NT2/D1 (cell line): ENCODE measurements at regions not wholly inside any gene's neighbourhood (a gene's known extent, or its start where the extent isn't known, plus 50 kb on each side); places are given as distances from the start of the nearest gene placed in this dataset.
"Not testable (repeated sequence)": the region's sequence is repeated elsewhere in the genome, so short reads cannot be mapped to it uniquely, and the experiment has no call there.

Source experiments
- SUZ12 ChIP-seq: IDR thresholded peaks from 2 replicates; pipeline ENCODE4 v1.6.1; 2011; ENCODE audit not compliant: insufficient read length, insufficient read depth; ENCODE audit errors: extremely low read depth
- YY1 ChIP-seq: IDR thresholded peaks from 2 replicates; pipeline ENCODE4 v1.6.1; 2011; ENCODE audit not compliant: insufficient read length, insufficient read depth
- ZNF274 ChIP-seq: IDR thresholded peaks from 2 replicates; pipeline ENCODE4 v1.6.1; 2011; ENCODE audit warnings: mild to moderate bottlenecking, low read depth, low read length

GRCh38 chr12:127836802-127837201, 430.2 kb upstream of the TMEM132C start:
- TF ChIP-seq ZNF274, YY1, SUZ12: not testable (repeated sequence)
